ENCODE measurements at regions not wholly inside any gene's neighbourhood (a gene's known extent, or its start where the extent isn't known, plus 50 kb on each side); places are given as distances from the start of the nearest gene placed in this dataset.

- TF ChIP-seq CTCF (conservative IDR thresholded peaks at IDR 0.05 in 1 of 2, IDR thresholded peaks at IDR 0.05 in 1 of 2; ENCODE audit: extremely low read depth in 1 of 2, insufficient read depth in 1 of 2, low read depth in 1 of 2, low read length in 2 of 2) = no peak
- TF ChIP-seq EZH2 (IDR thresholded peaks at IDR 0.05; ENCODE audit: borderline replicate concordance, low read length) = no peak
These were observed 833.2 kb downstream of the MAFB start for GRCh38 chr20:39855799-39856198.
